HepG2 (cell line): ENCODE measurements at regions not wholly inside any gene's neighbourhood (a gene's known extent, or its start where the extent isn't known, plus 50 kb on each side); places are given as distances from the start of the nearest gene placed in this dataset.

Source experiments
- ATAC-seq: fragments of 200-7000 bp; cut with Tn5 transposase; 3 replicates; pipeline ENCODE4 v1.9.1; 2020; ENCODE audit warnings: mild to moderate bottlenecking, moderate library complexity
- BruUV-seq: library from RNA; stranded (reverse); fragments of 400-500 nt; replicated peaks from 2 replicates; lab custom pipeline; 2021; lab: Mats Ljungman, UMichigan
- CTCF ChIA-PET: fragments of 300-600 bp; formaldehyde crosslinking; extraction: SDS; loops from one replicate; lab custom pipeline; 2021; ENCODE audit warnings: low total read pairs, inconsistent platforms, low intra/inter-chr PET ratio; lab: Yijun Ruan, JAX
- POLR2A ChIA-PET: fragments of 350-600 bp; sonication (Branson Sonifier 250); formaldehyde crosslinking; loops from one replicate; lab custom pipeline; 2020; ENCODE audit warnings: antibody characterized with exemption, inconsistent platforms; lab: Yijun Ruan, JAX
- DNase-seq: peaks from one replicate; pipeline ENCODE4 v3.0.0-alpha.2; 2015; ENCODE audit warnings: low spot score
- FAIRE-seq: peaks from 3 replicates; lab custom pipeline; 2011; peaks lifted over from hg19 to GRCh38; lab: Jason Lieb, UNC
- H2AFZ ChIP-seq: one replicate; pipeline ENCODE4 v1.6.1; 2011; ENCODE audit warnings: low read length, inconsistent platforms
- H3K27ac ChIP-seq: fragments of 300-600 bp; 3 replicates; pipeline ENCODE4 v1.8.0; 2011; ENCODE audit warnings: mixed run types, mild to moderate bottlenecking, mixed read lengths, low read length, inconsistent platforms; ENCODE audit not compliant: insufficient read depth; ENCODE audit errors: extremely low read length
- H3K27me3 ChIP-seq, 2 experiments: fragments of 200-600 bp in 1 of 2; 2 replicates in 1 of 2; 3 replicates in 1 of 2; pipeline versions ENCODE4 v1.6.0 to v1.8.0; 2011; ENCODE audit warnings: low read length in 2 of 2, mild to moderate bottlenecking in 2 of 2, moderate library complexity in 2 of 2, inconsistent platforms in 1 of 2; ENCODE audit not compliant: insufficient read depth in 2 of 2, control insufficient read depth in 1 of 2
- H3K36me3 ChIP-seq, 2 experiments: fragments of 200-600 bp in 1 of 2; replicated peaks in 1 of 2; 2 replicates in 1 of 2; 3 replicates in 1 of 2; pipeline versions ENCODE4 v1.5.1 to v1.8.0; 2011; ENCODE audit warnings: low read length in 2 of 2, inconsistent platforms in 1 of 2; ENCODE audit not compliant: insufficient read depth in 2 of 2, control insufficient read depth in 1 of 2
- H3K4me1 ChIP-seq: 2 replicates; pipeline ENCODE4 v1.5.1; 2012; ENCODE audit warnings: low read length, inconsistent platforms; ENCODE audit not compliant: insufficient read depth
- H3K4me2 ChIP-seq: 2 replicates; pipeline ENCODE4 v1.6.0; 2011; ENCODE audit warnings: low read depth, low read length, inconsistent platforms
- H3K4me3 ChIP-seq, 3 experiments: fragments of 200-600 bp in 1 of 3; sonication (generic), shearing (Covaris generic) in 1 of 3; replicated peaks in 1 of 3; 2 replicates each; pipeline ENCODE4 v1.5.1; 2011 to 2016; ENCODE audit warnings: low read length in 3 of 3, inconsistent platforms in 2 of 3, low read depth in 2 of 3, mild to moderate bottlenecking in 2 of 3, control low read depth in 1 of 3, mixed read lengths in 1 of 3; ENCODE audit not compliant: insufficient read depth in 1 of 3
- H3K79me2 ChIP-seq: one replicate; pipeline ENCODE4 v1.6.1; 2011; ENCODE audit warnings: low read length, inconsistent platforms; ENCODE audit not compliant: insufficient read depth
- H3K9ac ChIP-seq: 2 replicates; pipeline ENCODE4 v1.6.0; 2011; ENCODE audit warnings: mild to moderate bottlenecking, low read depth, low read length, inconsistent platforms; ENCODE audit not compliant: insufficient read depth
- H3K9me3 ChIP-seq: 2 replicates; pipeline ENCODE4 v1.5.1; 2012; ENCODE audit warnings: mild to moderate bottlenecking, low read length
- H4K20me1 ChIP-seq: 2 replicates; pipeline ENCODE4 v1.6.0; 2011; ENCODE audit warnings: inconsistent platforms, mild to moderate bottlenecking, low read length, moderate library complexity; ENCODE audit not compliant: insufficient read depth
- ATRX ChIP-seq: sonication (generic); formaldehyde crosslinking; IDR thresholded peaks from 2 replicates; pipeline ENCODE4 v1.4.0; 2020; ENCODE audit warnings: missing genetic modification reagents, borderline replicate concordance
- FOXC1 ChIP-seq: sonication (generic); formaldehyde crosslinking; IDR thresholded peaks from 2 replicates; pipeline ENCODE4 v1.8.0; 2022; ENCODE audit warnings: mild to moderate bottlenecking, missing genetic modification reagents, borderline replicate concordance
- GFI1 ChIP-seq: sonication (generic); formaldehyde crosslinking; IDR thresholded peaks from 2 replicates; pipeline ENCODE4 v1.5.0; 2020; ENCODE audit warnings: missing genetic modification reagents, mild to moderate bottlenecking, borderline replicate concordance
- NFIB ChIP-seq: sonication (generic); formaldehyde crosslinking; IDR thresholded peaks from 2 replicates; pipeline ENCODE4 v1.9.0; 2021; ENCODE audit warnings: missing genetic modification reagents, mild to moderate bottlenecking, borderline replicate concordance
- SP4 ChIP-seq: sonication (generic); formaldehyde crosslinking; IDR thresholded peaks from 2 replicates; pipeline ENCODE4 v1.8.1; 2023; ENCODE audit warnings: mild to moderate bottlenecking, missing genetic modification reagents
- ZNF282 ChIP-seq: fragments of 450-650 bp; IDR thresholded peaks from 2 replicates; pipeline ENCODE4 v1.6.1; 2018; ENCODE audit not compliant: partially characterized antibody
- ZNF558 ChIP-seq: sonication (generic); formaldehyde crosslinking; IDR thresholded peaks from 2 replicates; pipeline ENCODE4 v1.9.0; 2022; ENCODE audit warnings: mild to moderate bottlenecking, missing genetic modification reagents, borderline replicate concordance
- ZSCAN21 ChIP-seq: sonication (generic); formaldehyde crosslinking; IDR thresholded peaks from 2 replicates; pipeline ENCODE4 v1.8.0; 2022; ENCODE audit warnings: mild to moderate bottlenecking, missing genetic modification reagents, moderate library complexity, borderline replicate concordance
- WGBS: methylation state at CpG from one replicate; pipeline ENCODE4 v1.1.6; 2017; ENCODE audit warnings: low lambda C conversion rate; 5-methylcytosine and 5-hydroxymethylcytosine counted together
- in situ Hi-C: cut with HindIII; loops from 2 replicates; pipeline ENCODE4 v1.10.0; 2017; ENCODE audit warnings: low pct_unique_long_range_greater_than_20kb; ENCODE audit not compliant: extremely low pct_ligation_motif_present
- intact Hi-C: fragments of 100-400 bp; cut with micrococcal nuclease; formaldehyde crosslinking; loops from one replicate; pipeline ENCODE4 v1.10.0; 2022; ENCODE audit not compliant: unreplicated experiment
- TF ChIP-seq, protein P1 (sequence below): sonication (generic); formaldehyde crosslinking; IDR thresholded peaks from 2 replicates; pipeline ENCODE4 v1.8.1; 2023; ENCODE audit warnings: mild to moderate bottlenecking, inconsistent platforms, moderate library complexity, missing genetic modification reagents, borderline replicate concordance

DNA sequence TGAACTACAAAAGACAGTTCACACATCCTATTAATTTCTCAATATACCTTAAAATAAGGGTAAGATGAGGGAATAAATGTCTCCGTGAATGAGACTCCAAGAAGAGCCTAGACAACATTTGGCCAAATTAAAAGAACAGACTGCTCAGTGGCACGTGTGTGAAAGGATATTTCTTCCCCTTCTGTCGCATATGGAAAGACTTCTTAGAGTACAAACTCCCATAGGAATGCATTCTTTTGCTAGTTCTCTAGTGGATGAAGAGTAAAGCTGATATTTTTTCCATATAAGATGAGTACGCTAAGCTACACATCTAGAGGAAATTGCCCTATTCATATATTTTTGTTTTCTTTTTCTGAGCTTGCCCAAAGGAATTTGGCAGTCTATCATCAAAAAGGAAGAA lies 710.0 kb upstream of the ID2 start:
- no TSS peak for BruUV-seq
- DNase-seq (no peak), FAIRE-seq (no peak), ATAC-seq (no peak)
- Histone ChIP-seq H2AFZ (no peak overlapping the region), H3K36me3 (no peaks in the 10 kb centered on the region), H3K4me2 (no peak overlapping the region), H3K79me2 (no peaks in the 10 kb centered on the region), H3K27me3 (peaks cover 2 to 26% of the 10 kb centered on the region in 2 experiments; a peak in 3 of 5 replicates), H3K9ac (no peak overlapping the region), H3K4me3 (no peak overlapping the region), H3K27ac (no peak overlapping the region), H4K20me1 (no peaks in the 10 kb centered on the region), H3K9me3 (no peaks in the 10 kb centered on the region), H3K4me1 (no peaks in the 10 kb centered on the region)
- intact Hi-C loops (no loop called here), in situ Hi-C loops (no loop called here)
- TF ChIP-seq GFI1 (CRISPR knock-in tag) = no peak
- ChIA-PET POLR2A (no interaction called here), CTCF (no interaction called here)
- WGBS = 25% methylated on average over 4 of the region's 4 CpGs

DNA sequence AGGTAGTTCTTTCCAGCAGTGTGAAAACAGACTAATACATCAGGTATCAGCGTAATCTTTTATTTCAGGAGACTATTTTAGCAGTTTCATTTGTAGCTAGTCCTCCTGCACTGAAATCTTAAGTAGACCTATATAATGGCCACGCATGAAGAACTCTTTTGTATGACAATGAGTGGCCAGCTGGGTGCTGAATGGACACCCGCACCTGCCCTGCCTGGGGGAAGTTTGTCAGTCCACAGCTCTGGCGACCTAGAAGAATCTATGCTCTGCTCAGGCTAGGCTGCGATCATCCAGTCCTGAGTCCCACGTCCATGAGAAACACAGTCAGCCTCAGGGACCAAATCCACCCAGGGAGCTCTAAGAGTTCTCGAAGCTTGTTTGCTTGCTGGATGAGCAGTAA lies 709.2 kb upstream of the ID2 start:
- H3K9ac ChIP-seq = no peak overlapping the region
- DNase-seq (no peak), ATAC-seq (no peak), FAIRE-seq (no peak)
- intact Hi-C loops = no loop called here
- in situ Hi-C loops = no loop called here
- TF ChIP-seq, protein P1, sequence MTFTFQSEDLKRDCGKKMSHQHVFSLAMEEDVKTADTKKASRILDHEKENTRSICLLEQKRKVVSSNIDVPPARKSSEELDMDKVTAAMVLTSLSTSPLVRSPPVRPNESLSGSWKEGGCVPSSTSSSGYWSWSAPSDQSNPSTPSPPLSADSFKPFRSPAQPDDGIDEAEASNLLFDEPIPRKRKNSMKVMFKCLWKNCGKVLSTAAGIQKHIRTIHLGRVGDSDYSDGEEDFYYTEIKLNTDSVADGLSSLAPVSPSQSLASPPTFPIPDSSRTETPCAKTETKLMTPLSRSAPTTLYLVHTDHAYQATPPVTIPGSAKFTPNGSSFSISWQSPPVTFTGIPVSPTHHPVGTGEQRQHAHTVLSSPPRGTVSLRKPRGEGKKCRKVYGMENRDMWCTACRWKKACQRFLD (CRISPR knock-in tag) = no peak
- TF ChIP-seq SP4 = no peak
- TF ChIP-seq NFIB (CRISPR knock-in tag) = no peak
- no peak for TF ChIP-seq ATRX
- TF ChIP-seq ZSCAN21 (CRISPR knock-in tag) = no peak
- TF ChIP-seq ZNF282 = no peak
- TF ChIP-seq FOXC1 = no peak
- no peak for TF ChIP-seq ZNF558 (CRISPR knock-in tag)
- H3K79me2 ChIP-seq = no peaks in the 10 kb centered on the region
- H3K4me1 ChIP-seq = no peaks in the 10 kb centered on the region
- no peaks in the 10 kb centered on the region for H3K9me3 ChIP-seq
- H3K27me3 ChIP-seq = peaks cover 2 to 22% of the 10 kb centered on the region in 2 experiments; a peak in 3 of 5 replicates
- WGBS = 34% methylated on average over 7 of the region's 7 CpGs
- BruUV-seq = no TSS peak
- ChIA-PET POLR2A (no interaction called here), CTCF (no interaction called here)
- H3K4me3 ChIP-seq = no peak overlapping the region
- no peaks in the 10 kb centered on the region for H4K20me1 ChIP-seq
- H2AFZ ChIP-seq = no peak overlapping the region
- H3K36me3 ChIP-seq = no peaks in the 10 kb centered on the region
- H3K27ac ChIP-seq = no peak overlapping the region
- H3K4me2 ChIP-seq = no peak overlapping the region
